ENCODE measurements at regions not wholly inside any gene's neighbourhood (a gene's known extent, or its start where the extent isn't known, plus 50 kb on each side); places are given as distances from the start of the nearest gene placed in this dataset.

DNA sequence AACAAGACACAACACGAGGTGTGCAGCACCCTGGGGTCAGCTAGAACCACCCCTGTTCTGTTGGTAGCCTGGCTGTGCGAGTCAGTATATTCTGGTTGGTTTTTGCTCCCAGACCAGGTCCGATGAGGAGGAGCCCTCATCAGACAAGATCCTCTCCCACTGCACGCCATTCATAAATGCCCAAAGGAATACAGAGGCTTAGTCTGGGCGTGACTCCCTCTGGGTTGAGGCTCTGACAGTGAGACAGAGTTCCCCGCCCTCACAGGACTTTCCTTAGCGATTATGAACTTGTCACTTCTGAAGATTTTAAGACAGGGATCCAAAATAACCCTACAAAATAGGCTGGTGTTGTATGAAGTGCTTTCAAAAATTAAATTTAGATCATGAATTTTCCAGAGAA lies 85.5 kb upstream of the MC2R start:
- DNase-seq (no peak), ATAC-seq (no peak)
- TF ChIP-seq CTCF (IDR thresholded peaks at IDR 0.05), result no peak
- Histone ChIP-seq H3K4me1 (ENCODE audit: low read depth) (no peaks in the 10 kb centered on the region), H3K36me3 (ENCODE audit: low read depth) (no peaks in the 10 kb centered on the region), H3K9me3 (no peaks in the 10 kb centered on the region), H3K4me3 (no peak overlapping the region)
- intact Hi-C loops (cut with DNase I, micrococcal nuclease), result no loop called here

DNA sequence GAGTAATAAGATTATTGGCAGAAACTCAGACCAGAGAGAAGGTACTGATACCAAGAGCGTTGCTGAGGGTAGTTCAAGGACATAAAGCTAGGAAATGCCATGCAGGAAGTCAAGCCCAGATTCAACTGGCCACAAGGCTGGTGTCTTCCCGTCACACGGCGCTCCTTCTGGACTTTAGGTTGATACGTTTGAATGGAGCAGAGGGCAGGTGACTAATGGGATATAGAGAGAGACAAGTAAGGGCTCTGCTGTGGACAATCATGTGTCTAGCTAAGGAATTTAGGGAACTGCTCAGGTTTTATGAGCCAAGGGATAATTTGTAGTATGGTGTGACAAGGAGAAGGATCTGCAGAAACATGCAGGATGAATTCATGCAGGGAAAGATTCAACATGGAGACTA lies 83.9 kb upstream of the MC2R start:
- Histone ChIP-seq H3K36me3 (ENCODE audit: low read depth) (no peaks in the 10 kb centered on the region), H3K4me3 (no peak overlapping the region), H3K4me1 (ENCODE audit: low read depth) (no peaks in the 10 kb centered on the region), H3K9me3 (no peaks in the 10 kb centered on the region)
- ATAC-seq (no peak), DNase-seq (no peak)
- intact Hi-C loops (cut with DNase I, micrococcal nuclease), result no loop called here
- no peak for TF ChIP-seq CTCF (IDR thresholded peaks at IDR 0.05)

DNA sequence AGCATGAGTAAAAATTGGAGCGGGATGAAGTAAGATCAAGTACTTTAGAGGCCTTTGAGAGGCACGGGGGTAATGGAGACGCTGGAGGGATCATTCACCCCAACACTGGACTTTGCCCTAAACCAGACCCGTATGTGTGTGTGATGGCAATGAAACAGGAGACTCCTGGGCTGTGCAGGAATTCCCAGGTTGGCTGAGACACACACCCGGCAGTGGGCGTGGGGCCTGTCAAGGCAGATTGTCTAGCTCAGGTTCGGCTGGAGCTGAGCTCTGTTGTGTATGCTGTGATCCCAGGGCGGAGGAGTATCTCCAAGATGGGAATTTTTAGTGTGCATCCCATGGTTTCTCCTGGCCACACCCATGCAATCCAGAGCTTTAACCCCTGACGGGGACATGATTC lies 83.2 kb upstream of the MC2R start:
- Histone ChIP-seq H3K4me3 (no peak overlapping the region), H3K9me3 (no peaks in the 10 kb centered on the region), H3K36me3 (ENCODE audit: low read depth) (no peaks in the 10 kb centered on the region), H3K4me1 (ENCODE audit: low read depth) (no peaks in the 10 kb centered on the region)
- DNase-seq (no peak), ATAC-seq (no peak)
- intact Hi-C loops (cut with DNase I, micrococcal nuclease), result no loop called here
- TF ChIP-seq CTCF (IDR thresholded peaks at IDR 0.05), result no peak

DNA sequence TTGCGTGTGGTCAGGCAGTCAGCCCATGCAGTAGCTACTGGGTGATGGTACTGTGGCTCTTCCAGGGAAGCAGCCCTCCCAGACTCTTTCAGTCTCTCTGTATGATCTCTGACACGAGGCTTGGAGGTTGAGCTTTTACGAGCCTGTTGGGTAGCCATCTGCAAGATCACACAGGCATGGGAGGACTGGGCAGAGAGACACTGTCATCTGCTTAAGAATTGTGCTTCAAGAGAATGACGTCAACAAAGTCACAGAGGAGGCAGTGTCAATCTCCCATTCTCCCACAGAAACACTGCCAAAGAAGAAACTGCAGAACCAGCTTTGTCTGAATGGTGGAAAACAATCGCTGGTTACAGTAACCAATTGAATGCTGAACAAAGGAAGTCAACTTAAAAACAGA lies 78.4 kb upstream of the MC2R start:
- H3K4me1 ChIP-seq (ENCODE audit: low read depth), result no peaks in the 10 kb centered on the region
- H3K36me3 ChIP-seq (ENCODE audit: low read depth), result no peaks in the 10 kb centered on the region
- TF ChIP-seq CTCF (IDR thresholded peaks at IDR 0.05), result no peak
- DNase-seq (no peak), ATAC-seq (no peak)
- H3K4me3 ChIP-seq, result no peak overlapping the region
- intact Hi-C loops (cut with DNase I, micrococcal nuclease), result no loop called here
- H3K9me3 ChIP-seq, result no peaks in the 10 kb centered on the region

DNA sequence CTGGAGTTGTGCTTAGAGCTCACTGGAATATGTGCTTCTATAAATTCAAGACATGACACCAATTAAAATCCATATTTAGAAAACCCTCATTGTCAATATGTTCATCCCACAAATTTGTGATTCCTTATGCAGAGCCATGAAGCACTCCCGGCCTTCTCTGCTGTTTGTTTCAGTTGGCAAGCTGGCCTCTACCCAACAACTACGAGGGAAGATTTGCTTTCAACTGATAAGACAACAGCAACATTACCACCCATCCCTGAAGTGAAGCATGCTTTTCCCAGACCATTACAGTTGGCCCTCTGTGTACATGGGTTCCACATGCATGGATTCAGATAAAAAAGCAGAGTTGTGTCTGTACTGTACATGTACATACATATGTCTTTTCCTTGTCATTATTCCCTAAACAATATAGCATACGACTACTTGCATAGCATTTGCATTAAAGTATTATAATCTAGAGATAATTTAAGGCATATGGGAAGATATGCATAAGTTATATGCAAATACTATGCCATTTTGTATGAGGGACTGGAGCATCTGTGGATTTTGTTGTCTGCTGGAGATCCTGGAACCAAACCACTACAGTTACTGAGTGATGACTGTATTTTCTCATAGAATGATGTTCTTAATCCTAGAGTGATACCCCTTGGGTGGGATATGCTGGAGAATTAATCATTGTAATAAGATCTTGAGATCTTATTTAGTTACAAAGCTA lies 77.6 kb upstream of the MC2R start:
- intact Hi-C loops (cut with DNase I, micrococcal nuclease), result no loop called here
- ATAC-seq, result no peak
- Histone ChIP-seq H3K4me1 (ENCODE audit: low read depth) (no peaks in the 10 kb centered on the region), H3K9me3 (no peaks in the 10 kb centered on the region), H3K36me3 (ENCODE audit: low read depth) (no peaks in the 10 kb centered on the region), H3K4me3 (no peak overlapping the region)
- no peak for TF ChIP-seq CTCF (IDR thresholded peaks at IDR 0.05)
- no peak for DNase-seq

DNA sequence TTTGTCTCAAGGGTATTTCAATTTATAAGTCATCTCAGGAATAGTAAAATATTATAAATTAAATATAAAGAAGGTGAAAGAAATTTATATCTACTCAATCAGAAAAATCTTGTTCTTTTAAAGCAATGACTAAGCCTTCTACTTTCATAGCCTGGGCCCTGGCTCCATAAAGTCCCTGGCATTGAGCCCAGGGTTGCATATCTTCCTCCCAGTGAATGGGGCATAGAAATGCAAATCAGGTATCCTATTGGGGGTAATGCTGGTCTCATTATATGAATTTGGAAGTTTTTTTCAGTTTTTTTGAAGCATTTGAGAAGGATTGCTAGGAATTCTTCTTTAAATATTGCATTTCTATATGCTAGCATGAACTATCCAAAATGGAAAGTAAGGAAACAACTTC lies 73.9 kb upstream of the MC2R start:
- H3K4me1 ChIP-seq (ENCODE audit: low read depth), result no peaks in the 10 kb centered on the region
- TF ChIP-seq CTCF (IDR thresholded peaks at IDR 0.05), result no peak
- no peak overlapping the region for H3K4me3 ChIP-seq
- no peaks in the 10 kb centered on the region for H3K36me3 ChIP-seq (ENCODE audit: low read depth)
- ATAC-seq, result no peak
- DNase-seq, result no peak
- H3K9me3 ChIP-seq, result no peaks in the 10 kb centered on the region
- intact Hi-C loops (cut with DNase I, micrococcal nuclease), result no loop called here
